Astrocyte (in vitro differentiated cells and primary cell): ENCODE measurements at regions not wholly inside any gene's neighbourhood (a gene's known extent, or its start where the extent isn't known, plus 50 kb on each side); places are given as distances from the start of the nearest gene placed in this dataset.

Experiments
- DNase-seq: peaks from one replicate; pipeline ENCODE4 v3.0.0-alpha.2; 2010; ENCODE audit warnings: low read depth
- FAIRE-seq: peaks from 2 replicates; lab custom pipeline; 2011; peaks lifted over from hg19 to GRCh38; lab: Jason Lieb, UNC
- H2AFZ ChIP-seq: 2 replicates; pipeline ENCODE4 v1.6.0; 2012; ENCODE audit warnings: low read depth, low read length, inconsistent platforms
- H3K27ac ChIP-seq: 2 replicates; pipeline ENCODE4 v1.5.1; 2011; ENCODE audit warnings: low read depth, low read length, inconsistent platforms
- H3K27me3 ChIP-seq: 2 replicates; pipeline ENCODE4 v1.6.0; 2011; ENCODE audit warnings: low read length, inconsistent platforms; ENCODE audit not compliant: insufficient read depth
- H3K36me3 ChIP-seq: 2 replicates; pipeline ENCODE4 v1.5.1; 2011; ENCODE audit warnings: low read length, inconsistent platforms; ENCODE audit not compliant: insufficient read depth
- H3K4me1 ChIP-seq: 2 replicates; pipeline ENCODE4 v1.5.1; 2011; ENCODE audit warnings: low read length, inconsistent platforms; ENCODE audit not compliant: insufficient read depth
- H3K4me2 ChIP-seq: 2 replicates; pipeline ENCODE4 v1.6.0; 2012; ENCODE audit warnings: low read length, inconsistent platforms
- H3K4me3 ChIP-seq: 2 replicates; pipeline ENCODE4 v1.5.1; 2011; ENCODE audit warnings: low read depth, mild to moderate bottlenecking, low read length, inconsistent platforms; ENCODE audit not compliant: insufficient read depth
- H3K79me2 ChIP-seq: 2 replicates; pipeline ENCODE4 v1.6.0; 2012; ENCODE audit warnings: mild to moderate bottlenecking, low read length, inconsistent platforms; ENCODE audit not compliant: insufficient read depth
- H3K9ac ChIP-seq: 2 replicates; pipeline ENCODE4 v1.6.0; 2012; ENCODE audit warnings: mild to moderate bottlenecking, low read length, inconsistent platforms
- H3K9me3 ChIP-seq: 2 replicates; pipeline ENCODE4 v1.5.1; 2012; ENCODE audit warnings: low read depth, mild to moderate bottlenecking, low read length, inconsistent platforms; ENCODE audit not compliant: insufficient read depth
- H4K20me1 ChIP-seq: 2 replicates; pipeline ENCODE4 v1.6.0; 2012; ENCODE audit warnings: low read length, inconsistent platforms; ENCODE audit not compliant: insufficient read depth
- H3K27ac Mint-ChIP-seq: one replicate; pipeline ENCODE4 v1.8.0; 2021; ENCODE audit warnings: mild to moderate bottlenecking, mixed read lengths; ENCODE audit not compliant: unreplicated experiment
- H3K27me3 Mint-ChIP-seq: one replicate; pipeline ENCODE4 v1.8.0; 2021; ENCODE audit warnings: low read depth, mixed read lengths; ENCODE audit not compliant: unreplicated experiment
- H3K36me3 Mint-ChIP-seq: one replicate; pipeline ENCODE4 v1.8.0; 2021; ENCODE audit warnings: low read depth, mixed read lengths; ENCODE audit not compliant: unreplicated experiment
- H3K4me1 Mint-ChIP-seq: one replicate; pipeline ENCODE4 v1.8.0; 2021; ENCODE audit warnings: low read depth, mixed read lengths; ENCODE audit not compliant: unreplicated experiment
- H3K4me3 Mint-ChIP-seq: one replicate; pipeline ENCODE4 v1.8.0; 2021; ENCODE audit warnings: mild to moderate bottlenecking, moderate library complexity, mixed read lengths; ENCODE audit not compliant: unreplicated experiment
- H3K9me3 Mint-ChIP-seq: one replicate; pipeline ENCODE4 v1.8.0; 2021; ENCODE audit warnings: mild to moderate bottlenecking, mixed read lengths; ENCODE audit not compliant: unreplicated experiment
- EZH2 ChIP-seq: IDR thresholded peaks from 2 replicates; pipeline ENCODE4 v1.6.1; 2012; ENCODE audit warnings: mild to moderate bottlenecking, low read length, inconsistent platforms; ENCODE audit not compliant: insufficient read depth
- TF ChIP-seq, protein P1 (sequence below): IDR thresholded peaks from 2 replicates; pipeline ENCODE4 v1.5.1; 2011; ENCODE audit warnings: low read depth, mild to moderate bottlenecking, inconsistent platforms, low read length, moderate library complexity; ENCODE audit not compliant: insufficient read depth

GRCh38 chr19:30743011-30743410 is 370.8 kb downstream of the ZNF536 start:
- Mint-ChIP-seq H3K4me1 (no peaks in the 10 kb centered on the region), H3K36me3 (peaks cover 2% of the 10 kb centered on the region), H3K9me3 (peaks cover 11% of the 10 kb centered on the region), H3K27me3 (peaks cover 17% of the 10 kb centered on the region), H3K4me3 (no peak overlapping the region), H3K27ac (no peak overlapping the region)
- H3K4me1 ChIP-seq, result no peaks in the 10 kb centered on the region
- TF ChIP-seq, protein P1, sequence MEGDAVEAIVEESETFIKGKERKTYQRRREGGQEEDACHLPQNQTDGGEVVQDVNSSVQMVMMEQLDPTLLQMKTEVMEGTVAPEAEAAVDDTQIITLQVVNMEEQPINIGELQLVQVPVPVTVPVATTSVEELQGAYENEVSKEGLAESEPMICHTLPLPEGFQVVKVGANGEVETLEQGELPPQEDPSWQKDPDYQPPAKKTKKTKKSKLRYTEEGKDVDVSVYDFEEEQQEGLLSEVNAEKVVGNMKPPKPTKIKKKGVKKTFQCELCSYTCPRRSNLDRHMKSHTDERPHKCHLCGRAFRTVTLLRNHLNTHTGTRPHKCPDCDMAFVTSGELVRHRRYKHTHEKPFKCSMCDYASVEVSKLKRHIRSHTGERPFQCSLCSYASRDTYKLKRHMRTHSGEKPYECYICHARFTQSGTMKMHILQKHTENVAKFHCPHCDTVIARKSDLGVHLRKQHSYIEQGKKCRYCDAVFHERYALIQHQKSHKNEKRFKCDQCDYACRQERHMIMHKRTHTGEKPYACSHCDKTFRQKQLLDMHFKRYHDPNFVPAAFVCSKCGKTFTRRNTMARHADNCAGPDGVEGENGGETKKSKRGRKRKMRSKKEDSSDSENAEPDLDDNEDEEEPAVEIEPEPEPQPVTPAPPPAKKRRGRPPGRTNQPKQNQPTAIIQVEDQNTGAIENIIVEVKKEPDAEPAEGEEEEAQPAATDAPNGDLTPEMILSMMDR, result no peak
- TF ChIP-seq EZH2, result no peak
- H2AFZ ChIP-seq, result no peak overlapping the region
- no peak overlapping the region for H3K27ac ChIP-seq
- FAIRE-seq, result no peak
- H3K79me2 ChIP-seq, result no peaks in the 10 kb centered on the region
- no peaks in the 10 kb centered on the region for H3K36me3 ChIP-seq
- H4K20me1 ChIP-seq, result no peaks in the 10 kb centered on the region
- no peak overlapping the region for H3K4me3 ChIP-seq
- no peak overlapping the region for H3K4me2 ChIP-seq
- DNase-seq, result no peak
- no peak overlapping the region for H3K9ac ChIP-seq
- H3K27me3 ChIP-seq, result no peaks in the 10 kb centered on the region
- H3K9me3 ChIP-seq, result no peaks in the 10 kb centered on the region

DNA sequence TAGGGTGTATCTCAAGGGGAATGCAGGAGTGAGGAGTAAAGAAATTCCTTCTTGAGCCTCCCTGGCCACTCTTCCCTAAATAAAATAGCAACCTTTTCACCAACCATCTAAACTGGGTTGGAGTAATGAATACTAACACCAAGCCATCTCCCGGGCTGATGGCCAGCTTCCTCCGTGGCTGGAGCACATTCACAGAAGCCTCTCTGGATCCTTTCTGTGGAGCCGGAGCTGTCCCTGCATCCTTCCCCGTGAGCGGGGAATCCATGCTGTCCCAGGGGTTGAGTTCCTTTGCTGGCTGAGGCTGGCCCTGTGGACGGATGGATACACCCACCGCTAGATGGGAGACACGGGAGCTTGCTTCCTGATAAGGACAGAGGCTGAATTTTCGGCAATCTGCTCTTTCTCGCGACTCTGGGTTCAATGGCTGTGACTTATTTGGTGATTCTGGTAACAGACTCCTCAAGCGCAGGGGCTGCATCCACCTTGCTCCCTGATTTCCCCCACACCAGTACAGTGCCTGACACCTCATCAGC is 370.3 kb downstream of the ZNF536 start:
- Mint-ChIP-seq H3K27ac (no peak overlapping the region), H3K4me3 (no peak overlapping the region), H3K9me3 (peaks cover 10% of the 10 kb centered on the region), H3K36me3 (peaks cover 2% of the 10 kb centered on the region), H3K4me1 (no peaks in the 10 kb centered on the region), H3K27me3 (peaks cover 17% of the 10 kb centered on the region)
- H3K4me2 ChIP-seq, result no peak overlapping the region
- H3K36me3 ChIP-seq, result no peaks in the 10 kb centered on the region
- no peak overlapping the region for H2AFZ ChIP-seq
- no peaks in the 10 kb centered on the region for H3K4me1 ChIP-seq
- no peak overlapping the region for H3K9ac ChIP-seq
- H3K79me2 ChIP-seq, result no peaks in the 10 kb centered on the region
- no peaks in the 10 kb centered on the region for H3K27me3 ChIP-seq
- DNase-seq (no peak), FAIRE-seq (no peak)
- no peaks in the 10 kb centered on the region for H3K9me3 ChIP-seq
- H4K20me1 ChIP-seq, result no peaks in the 10 kb centered on the region
- H3K27ac ChIP-seq, result no peak overlapping the region
- TF ChIP-seq, protein P1, result no peak
- no peak for TF ChIP-seq EZH2
- no peak overlapping the region for H3K4me3 ChIP-seq

- Histone ChIP-seq H3K4me2 (no peak overlapping the region), H4K20me1 (no peaks in the 10 kb centered on the region), H3K4me3 (no peak overlapping the region), H3K9me3 (no peaks in the 10 kb centered on the region), H3K4me1 (no peaks in the 10 kb centered on the region), H3K27ac (no peak overlapping the region), H3K36me3 (no peaks in the 10 kb centered on the region), H2AFZ (no peak overlapping the region), H3K79me2 (no peaks in the 10 kb centered on the region), H3K9ac (no peak overlapping the region), H3K27me3 (no peaks in the 10 kb centered on the region)
- H3K27ac Mint-ChIP-seq, result no peak overlapping the region
- TF ChIP-seq EZH2, result no peak
- TF ChIP-seq, protein P1, result no peak
- peaks cover 4% of the 10 kb centered on the region for H3K9me3 Mint-ChIP-seq
- peaks cover 21% of the 10 kb centered on the region for H3K27me3 Mint-ChIP-seq
- DNase-seq, result no peak
- peaks cover 2% of the 10 kb centered on the region for H3K36me3 Mint-ChIP-seq
- FAIRE-seq, result no peak
- no peak overlapping the region for H3K4me3 Mint-ChIP-seq
- no peaks in the 10 kb centered on the region for H3K4me1 Mint-ChIP-seq
These were observed 369.4 kb downstream of the ZNF536 start for GRCh38 chr19:30741566-30741965.
